HG02798 (cell line): ENCODE measurements at regions not wholly inside any gene's neighbourhood (a gene's known extent, or its start where the extent isn't known, plus 50 kb on each side); places are given as distances from the start of the nearest gene placed in this dataset.
"Not testable (repeated sequence)": the region's sequence is repeated elsewhere in the genome, so short reads cannot be mapped to it uniquely, and the experiment has no call there.

Experiments used
- ATAC-seq: cut with Tn5 transposase; IDR thresholded peaks from one replicate; pipeline ENCODE4 v1.9.1; 2021; ENCODE audit warnings: mild to moderate bottlenecking; ENCODE audit not compliant: unreplicated experiment, poor library complexity

DNA sequence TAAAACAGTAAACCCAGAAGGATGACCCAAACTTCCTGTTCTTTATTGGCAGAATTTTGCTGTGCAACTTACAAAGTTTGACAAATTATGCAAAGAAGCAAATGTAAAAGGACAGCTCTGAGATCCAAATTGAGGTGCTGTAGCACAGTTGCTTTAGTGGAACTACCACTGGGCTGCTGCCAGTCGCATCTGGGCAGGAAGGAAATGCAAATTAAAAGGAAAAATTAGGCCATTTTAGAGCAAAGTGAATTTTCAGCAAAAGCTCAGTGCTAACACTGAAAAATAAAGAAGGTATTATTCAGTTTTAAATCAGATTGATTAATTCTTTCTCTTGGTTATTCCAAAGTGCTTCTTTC is 104.5 kb downstream of the ZMAT3 start:
- ATAC-seq, result peak; percentile 26

DNA sequence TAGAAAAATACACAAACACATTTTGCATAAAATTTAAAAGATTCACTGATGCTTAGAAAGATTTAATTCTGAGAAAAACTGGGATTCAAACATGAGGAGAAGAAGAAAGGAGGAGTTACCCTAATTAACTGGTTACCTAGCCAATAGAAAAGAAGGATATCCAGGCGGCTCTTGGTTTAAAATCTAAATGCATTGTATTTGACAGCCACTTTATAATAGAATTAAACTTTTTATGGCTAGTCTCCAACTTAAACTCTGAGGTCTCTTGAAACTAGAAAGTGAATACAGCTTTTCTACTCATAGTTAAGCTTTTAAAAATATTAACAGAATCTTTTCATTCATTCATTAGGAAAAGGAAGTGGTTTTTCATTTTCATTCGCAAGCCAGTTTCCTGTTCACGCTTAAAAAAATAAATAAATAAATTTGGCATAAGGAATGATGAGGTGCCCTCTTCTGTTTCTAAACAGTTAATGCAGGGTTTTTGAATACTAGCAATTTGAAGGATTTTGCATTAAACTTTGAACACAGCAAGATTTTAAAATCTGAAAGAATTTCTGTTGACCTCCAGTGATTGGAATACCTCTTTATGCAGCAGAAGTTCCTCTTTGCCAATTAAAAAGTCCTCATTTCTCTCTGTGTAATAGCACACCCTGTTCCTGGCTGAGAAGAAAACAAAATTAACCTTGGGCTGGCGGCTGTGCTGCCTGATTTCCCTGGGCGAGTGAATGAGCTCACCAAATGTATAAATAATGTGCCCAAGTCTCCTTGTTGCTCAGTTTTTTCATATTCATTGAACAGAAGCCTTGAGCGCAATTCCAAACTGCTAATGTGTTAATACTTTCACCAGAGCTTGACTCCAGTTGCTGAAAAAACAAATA is 105.1 kb downstream of the ZMAT3 start:
- peak; percentile 46 for ATAC-seq

DNA sequence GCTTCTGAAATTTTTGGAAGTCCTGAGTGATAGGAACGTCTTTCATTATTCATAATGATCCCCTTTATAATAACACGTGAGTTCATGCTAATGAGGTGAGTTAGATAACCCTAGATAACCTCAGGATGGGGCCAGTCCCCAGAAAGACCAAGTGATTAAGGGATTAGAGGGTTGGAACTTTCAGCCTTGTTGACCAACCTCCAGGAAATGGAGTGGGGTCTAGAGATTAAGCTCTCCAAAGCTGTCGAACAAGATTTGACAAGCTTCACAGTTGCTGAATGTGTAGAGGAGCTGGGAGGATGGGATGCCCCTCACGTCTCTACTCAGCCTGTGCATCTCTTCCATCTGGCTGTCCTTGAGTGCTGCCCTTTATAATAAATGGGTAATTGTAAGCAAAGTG is 107.1 kb downstream of the ZMAT3 start:
- no peak for ATAC-seq

DNA sequence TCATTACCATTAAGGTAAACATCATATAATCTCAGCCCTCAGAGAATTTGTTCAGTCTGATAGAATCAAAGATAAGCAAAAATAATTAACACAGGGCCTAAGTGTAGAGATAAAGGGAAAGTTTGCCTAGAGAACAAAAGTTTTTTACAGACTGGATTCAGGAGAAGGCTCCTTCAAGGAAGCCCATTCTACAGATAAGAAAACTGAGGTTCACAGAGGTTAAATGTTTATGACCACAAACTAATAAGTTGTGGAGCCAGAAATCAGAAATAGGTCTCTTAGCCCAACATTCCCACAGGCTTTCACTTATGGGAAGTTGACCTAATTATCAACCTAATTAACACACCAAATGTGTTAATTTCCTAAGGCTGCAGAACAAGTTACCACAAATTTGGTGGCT is 110.7 kb downstream of the ZMAT3 start:
- no peak for ATAC-seq

DNA sequence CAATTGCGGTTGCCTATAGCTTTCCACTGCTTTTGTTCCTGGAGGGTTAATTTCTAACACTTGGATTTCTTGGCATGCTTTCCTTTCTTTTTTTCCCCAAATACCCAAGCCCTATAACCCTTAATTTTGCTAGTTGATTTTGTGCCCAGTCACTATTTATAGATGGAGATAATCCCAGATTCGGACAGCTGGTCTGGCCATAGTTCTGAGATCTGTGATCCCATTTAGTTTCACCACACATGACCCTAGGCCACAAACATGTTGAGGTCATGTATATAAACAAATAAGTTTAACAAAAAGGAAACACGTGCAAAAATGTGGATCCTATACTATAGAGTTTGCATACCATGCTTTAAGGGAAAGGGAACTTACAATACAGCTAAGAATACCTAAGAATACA is 111.4 kb downstream of the ZMAT3 start:
- no peak for ATAC-seq

DNA sequence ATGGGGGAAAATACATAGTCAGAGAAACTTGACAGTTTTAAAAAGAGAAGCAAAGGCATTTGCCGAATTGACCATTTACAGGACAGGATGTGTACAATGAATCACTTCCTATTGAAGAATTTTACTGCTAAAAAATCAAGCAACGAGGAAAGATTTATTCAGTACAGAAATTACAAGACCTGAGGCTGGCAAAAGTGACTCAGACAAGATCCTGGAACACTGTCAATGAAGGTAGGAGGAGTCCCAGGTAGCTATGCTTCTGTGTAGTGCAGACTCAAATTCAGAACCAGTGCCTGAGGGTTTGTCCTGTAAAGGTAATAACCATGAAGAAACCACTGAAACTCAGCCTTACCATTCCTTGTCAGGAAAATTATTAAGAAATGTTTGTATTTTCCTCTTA is 120.9 kb downstream of the ZMAT3 start:
- no peak for ATAC-seq

DNA sequence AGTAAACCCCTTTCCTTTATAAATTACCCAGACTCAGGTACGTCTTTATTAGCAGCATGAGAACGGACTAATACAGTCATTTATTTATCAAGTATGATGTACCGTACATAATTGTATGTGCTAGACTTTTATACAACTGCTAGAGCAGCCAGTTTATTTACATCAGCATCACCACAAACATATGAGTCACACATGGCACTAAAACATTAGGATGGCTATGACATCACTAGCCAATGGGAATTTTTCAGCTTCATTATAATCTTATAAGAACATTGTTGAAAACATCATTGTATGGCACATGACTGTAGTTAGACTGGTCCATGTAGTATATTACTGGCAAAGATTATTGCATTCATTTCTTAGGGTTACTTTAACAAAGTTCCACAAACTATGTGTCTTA is 121.7 kb downstream of the ZMAT3 start:
- no peak for ATAC-seq

DNA sequence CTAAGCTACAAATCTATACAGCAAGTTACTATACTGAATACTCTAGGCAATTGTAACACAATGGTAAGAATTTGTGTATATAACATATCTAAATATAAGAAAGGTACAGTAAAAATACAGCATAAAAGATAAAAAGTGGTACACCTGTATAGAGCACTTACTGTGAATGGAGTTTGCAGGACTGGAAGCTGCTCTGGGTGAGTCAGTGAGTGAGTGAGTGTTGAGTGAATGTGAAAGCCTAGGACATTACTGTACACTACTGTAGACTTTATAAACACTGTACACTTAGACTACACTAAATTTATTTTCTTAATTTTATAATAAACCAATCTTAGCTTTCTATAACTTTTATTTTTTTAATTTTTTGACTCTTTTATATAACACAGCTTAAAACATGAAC is 123.1 kb downstream of the ZMAT3 start:
- ATAC-seq, result no peak

DNA sequence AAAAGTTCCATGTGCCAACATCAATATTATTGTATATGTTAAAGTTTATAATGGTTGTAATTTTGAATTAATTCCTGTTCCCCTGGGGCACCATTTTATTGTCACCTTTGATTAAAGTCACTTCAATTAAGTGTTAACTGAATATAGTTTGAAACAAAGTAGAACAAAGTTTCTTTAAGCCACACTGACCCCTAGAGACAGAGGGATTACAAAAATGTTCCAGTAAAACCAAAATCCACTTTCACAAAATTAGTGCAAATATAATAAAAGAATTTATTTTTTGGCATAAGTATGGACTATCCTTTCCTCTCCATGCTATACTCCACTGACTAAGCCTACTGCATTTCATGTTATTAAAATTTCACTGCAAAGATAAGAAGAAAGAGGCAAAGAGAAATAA is 123.9 kb downstream of the ZMAT3 start:
- no peak for ATAC-seq

DNA sequence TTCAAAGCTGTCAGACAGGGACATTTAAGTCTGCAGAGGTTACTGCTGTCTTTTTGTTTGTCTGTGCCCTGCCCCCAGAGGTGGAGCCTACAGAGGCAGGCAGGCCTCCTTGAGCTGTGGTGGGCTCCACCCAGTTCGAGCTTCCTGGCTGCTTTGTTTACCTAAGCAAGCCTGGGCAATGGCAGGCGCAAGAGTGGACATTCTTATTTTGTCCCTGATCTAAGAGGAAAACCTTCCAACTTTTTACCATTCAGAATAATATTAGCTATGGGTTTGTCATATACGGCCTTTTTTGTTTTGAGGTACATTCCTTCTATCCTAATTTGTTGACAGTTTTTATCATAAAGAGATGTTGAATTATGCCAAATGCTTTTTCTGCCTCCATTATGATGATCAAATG is 129.3 kb downstream of the ZMAT3 start:
- ATAC-seq, result not testable (repeated sequence)

DNA sequence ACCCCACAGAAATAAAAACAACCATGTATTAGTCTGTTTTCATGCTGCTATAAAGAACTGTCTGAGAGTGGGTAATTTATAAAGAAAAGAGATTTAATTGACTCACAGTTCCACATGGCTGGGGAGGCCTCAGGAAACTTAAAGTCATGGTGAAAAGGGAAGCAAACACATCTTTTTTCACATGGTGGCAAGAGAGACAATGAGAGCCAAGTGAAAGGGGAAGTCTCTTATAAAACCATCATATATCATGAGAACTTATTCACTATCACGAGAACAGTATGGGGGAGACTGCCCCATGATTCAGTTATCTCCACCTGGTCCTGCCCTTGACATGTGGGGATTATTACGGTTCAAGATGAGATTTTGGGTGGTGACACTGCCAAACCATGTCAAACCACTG is 141.5 kb downstream of the ZMAT3 start:
- no peak for ATAC-seq

DNA sequence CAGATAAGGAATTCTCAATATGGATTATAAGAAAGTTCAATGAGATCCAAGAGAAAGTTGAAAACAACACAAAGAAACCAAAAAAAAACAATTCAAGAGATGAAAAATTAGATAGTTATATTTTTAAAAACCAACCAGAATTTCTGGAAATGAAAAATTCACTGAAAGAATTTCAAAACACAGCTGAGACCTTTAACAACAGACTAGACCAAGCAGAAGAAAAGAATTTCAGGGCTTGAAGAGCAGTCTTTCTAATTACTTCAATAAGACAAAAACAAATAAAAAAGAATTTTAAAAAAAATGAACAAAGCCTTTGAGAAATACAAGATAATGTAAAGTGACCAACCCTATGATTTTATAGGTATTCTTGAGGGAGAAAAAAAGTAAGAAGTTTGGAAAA is 155.4 kb downstream of the ZMAT3 start:
- no peak for ATAC-seq

DNA sequence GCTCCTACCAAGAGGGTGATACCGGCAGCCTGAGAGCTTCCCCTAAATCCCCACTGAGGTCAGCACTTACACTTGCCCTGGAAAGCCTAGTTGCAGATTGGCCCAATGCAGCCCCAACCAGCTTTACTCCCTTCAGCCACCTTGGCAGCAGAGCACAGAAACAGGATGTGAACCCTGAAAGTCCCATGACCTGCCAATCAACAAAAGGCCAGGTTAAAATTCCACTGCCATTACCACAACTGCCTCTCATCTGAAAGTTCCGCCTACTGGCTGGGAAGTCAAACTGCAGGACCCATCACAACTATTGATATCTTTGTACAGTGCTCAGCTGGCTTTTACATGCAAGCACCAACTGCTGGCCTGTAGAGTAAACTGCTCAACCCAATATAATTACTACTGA is 156.2 kb downstream of the ZMAT3 start:
- no peak for ATAC-seq

DNA sequence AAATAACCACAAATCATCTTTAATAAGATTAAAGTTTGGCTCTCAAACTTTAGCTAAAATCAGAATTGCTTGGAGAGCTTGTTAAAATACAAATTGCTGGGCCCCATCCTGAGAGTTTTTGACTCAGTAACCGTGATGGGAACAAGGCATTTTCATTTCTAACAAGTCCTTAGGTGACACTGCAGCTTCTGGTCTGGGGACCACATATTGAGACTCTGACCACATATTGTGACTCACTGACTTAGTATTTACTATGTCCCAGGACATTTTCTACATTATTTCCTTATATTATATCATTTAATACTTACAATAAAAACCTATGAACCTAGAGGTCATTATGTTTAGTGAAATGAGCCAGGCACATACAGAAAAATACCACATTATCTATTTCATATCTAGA is 164.5 kb downstream of the ZMAT3 start:
- ATAC-seq, result no peak

DNA sequence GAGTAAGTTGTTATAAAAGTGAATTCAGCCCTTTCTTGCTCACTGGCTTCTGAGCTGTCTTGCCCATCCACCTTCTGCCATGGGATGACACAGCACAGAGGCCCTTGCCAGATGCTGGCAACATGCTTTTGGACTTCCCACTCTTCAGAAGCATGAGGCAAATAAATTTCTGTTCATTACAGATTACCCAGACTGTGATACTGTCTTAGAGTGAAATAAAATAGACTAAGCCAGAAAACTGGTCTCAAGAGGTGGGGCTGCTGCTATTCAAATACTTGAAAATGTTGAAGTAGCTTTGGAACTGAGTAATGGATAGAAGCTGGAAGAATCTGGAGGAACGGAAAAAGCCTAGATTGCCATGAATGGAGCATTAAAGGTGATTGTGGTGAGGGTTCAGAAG is 170.4 kb downstream of the ZMAT3 start:
- no peak for ATAC-seq

DNA sequence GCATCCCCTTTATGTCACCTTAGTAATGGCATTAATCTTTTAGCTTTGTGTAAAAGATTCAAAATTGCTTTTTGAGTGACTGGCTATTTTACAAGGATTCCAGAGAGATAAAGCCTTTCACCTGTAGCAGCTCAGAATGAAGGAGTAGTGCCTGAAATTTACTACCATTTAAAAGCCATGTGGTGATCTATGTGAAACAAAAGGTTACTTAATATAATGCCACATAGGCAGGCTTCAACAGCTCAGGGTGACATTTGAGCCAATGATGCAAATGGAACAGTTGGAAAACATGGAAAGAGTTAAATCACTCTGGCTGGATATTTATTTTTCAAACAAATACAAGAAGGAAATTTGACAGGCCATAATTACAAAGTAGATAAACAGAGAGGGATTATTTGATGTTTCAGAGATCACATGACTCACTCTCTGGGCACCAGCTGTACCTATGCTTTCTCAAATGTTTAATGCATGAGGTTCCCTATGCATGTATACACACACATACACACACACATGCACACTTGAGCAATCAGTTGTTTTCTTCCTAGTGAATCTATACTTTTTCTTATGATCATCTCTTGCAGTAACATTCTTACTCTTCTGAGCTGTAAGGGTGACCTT is 171.5 kb downstream of the ZMAT3 start:
- no peak for ATAC-seq

DNA sequence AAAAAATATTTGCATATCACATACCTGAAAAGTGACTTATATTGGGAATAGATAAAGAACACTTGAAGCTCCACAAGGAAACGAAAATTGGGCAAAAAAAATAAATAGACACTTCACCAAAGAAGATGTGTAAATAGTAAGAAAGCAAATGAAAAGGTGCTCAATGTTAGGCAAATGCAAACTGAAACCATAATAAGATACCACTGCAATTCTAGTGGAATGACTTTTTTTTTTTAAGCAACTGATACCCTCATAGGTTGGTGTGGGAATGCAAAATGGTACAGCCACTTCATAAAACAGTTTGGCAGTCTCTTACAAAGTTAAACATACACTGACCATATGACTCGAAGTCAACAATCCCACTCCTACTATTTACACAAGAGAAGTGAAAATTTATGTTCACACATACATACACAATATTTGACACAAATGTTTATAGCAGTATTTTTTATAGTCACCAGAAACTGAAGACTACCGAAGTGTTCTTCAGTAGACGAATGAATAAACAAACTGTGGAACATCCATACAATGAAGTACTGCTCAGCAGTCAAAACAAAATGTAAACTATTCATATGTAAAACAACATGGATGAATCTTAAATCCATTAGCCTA is 176.3 kb downstream of the ZMAT3 start:
- ATAC-seq, result no peak
